Eye (tissue), 1 donor: ENCODE measurements at regions not wholly inside any gene's neighbourhood (a gene's known extent, or its start where the extent isn't known, plus 50 kb on each side); places are given as distances from the start of the nearest gene placed in this dataset.

ENCODE experiments used
- DNase-seq: peaks from one replicate; pipeline ENCODE4 v3.0.0-alpha.2; 2015

- DNase-seq: no peak
These were observed 58.6 kb downstream of the PHETA1 start for GRCh38 chr12:111310076-111310870.

- DNase-seq: no peak
These were observed 59.3 kb downstream of the PHETA1 start for GRCh38 chr12:111309584-111309983.

GRCh38 chr12:111308473-111308872 is 60.4 kb downstream of the PHETA1 start:
- no peak for DNase-seq

GRCh38 chr12:111304642-111305071 is 64.2 kb downstream of the PHETA1 start:
- DNase-seq: no peak

- DNase-seq: no peak
These were observed 65.4 kb downstream of the PHETA1 start for GRCh38 chr12:111303531-111303930.

GRCh38 chr12:111298582-111299436 is 70.1 kb downstream of the PHETA1 start:
- DNase-seq: peak; percentile 91

- DNase-seq: no peak
These were observed 71.0 kb downstream of the PHETA1 start for GRCh38 chr12:111297703-111298426.

- no peak for DNase-seq
These were observed 71.9 kb downstream of the PHETA1 start for GRCh38 chr12:111296906-111297463.

GRCh38 chr12:111295176-111295575 is 73.7 kb downstream of the PHETA1 start:
- DNase-seq: no peak

GRCh38 chr12:111293266-111294009 is 75.5 kb downstream of the PHETA1 start:
- no peak for DNase-seq

- no peak for DNase-seq
These were observed 77.5 kb downstream of the PHETA1 start for GRCh38 chr12:111291357-111291756.

- no peak for DNase-seq
These were observed 80.1 kb downstream of the PHETA1 start for GRCh38 chr12:111288771-111289170.

GRCh38 chr12:111287125-111287900 is 81.6 kb downstream of the PHETA1 start:
- DNase-seq: no peak

- DNase-seq: peak; percentile 75
These were observed 83.7 kb downstream of the PHETA1 start for GRCh38 chr12:111285200-111285599.

- no peak for DNase-seq
These were observed 84.2 kb downstream of the PHETA1 start for GRCh38 chr12:111284709-111285108.

GRCh38 chr12:111283966-111284365 is 84.9 kb downstream of the PHETA1 start:
- DNase-seq: no peak

GRCh38 chr12:111283521-111283920 is 85.4 kb downstream of the PHETA1 start:
- no peak for DNase-seq

GRCh38 chr12:111277570-111277969 is 91.3 kb downstream of the PHETA1 start:
- DNase-seq: no peak

- no peak for DNase-seq
These were observed 92.7 kb downstream of the PHETA1 start for GRCh38 chr12:111276146-111276545.

- no peak for DNase-seq
These were observed 93.6 kb downstream of the PHETA1 start for GRCh38 chr12:111275308-111275707.

GRCh38 chr12:111274777-111275176 is 94.1 kb downstream of the PHETA1 start:
- no peak for DNase-seq
